NCI-H1436 treated with DMSO at 0.1 percent for 48 hours (cell line): ENCODE measurements at regions not wholly inside any gene's neighbourhood (a gene's known extent, or its start where the extent isn't known, plus 50 kb on each side); places are given as distances from the start of the nearest gene placed in this dataset.
"Not testable (repeated sequence)": the region's sequence is repeated elsewhere in the genome, so short reads cannot be mapped to it uniquely, and the experiment has no call there.

Experiments
- DNase-seq: peaks from one replicate; lab custom pipeline; 2025; lab: John Stamatoyannopoulos, UW

DNA sequence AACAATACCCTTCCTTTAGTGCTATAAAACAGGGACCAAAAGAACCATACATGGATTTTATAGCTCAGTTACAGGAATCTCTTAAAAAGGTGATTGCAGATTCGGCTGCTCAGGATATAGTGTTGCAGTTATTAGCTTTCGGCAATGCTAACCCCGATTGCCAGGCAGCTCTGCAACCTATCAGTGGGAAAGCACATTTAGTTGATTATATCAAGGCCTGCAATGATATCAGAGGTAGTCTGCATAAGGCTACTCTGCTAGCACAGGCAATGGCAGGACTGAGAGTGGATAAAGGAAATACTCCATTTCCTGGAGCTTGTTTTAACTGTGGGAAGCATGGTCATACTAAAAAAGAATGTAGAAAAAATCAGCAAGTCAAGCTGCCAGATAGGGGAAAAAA is 327.7 kb downstream of the REEP3 start:
- DNase-seq, result not testable (repeated sequence)

DNA sequence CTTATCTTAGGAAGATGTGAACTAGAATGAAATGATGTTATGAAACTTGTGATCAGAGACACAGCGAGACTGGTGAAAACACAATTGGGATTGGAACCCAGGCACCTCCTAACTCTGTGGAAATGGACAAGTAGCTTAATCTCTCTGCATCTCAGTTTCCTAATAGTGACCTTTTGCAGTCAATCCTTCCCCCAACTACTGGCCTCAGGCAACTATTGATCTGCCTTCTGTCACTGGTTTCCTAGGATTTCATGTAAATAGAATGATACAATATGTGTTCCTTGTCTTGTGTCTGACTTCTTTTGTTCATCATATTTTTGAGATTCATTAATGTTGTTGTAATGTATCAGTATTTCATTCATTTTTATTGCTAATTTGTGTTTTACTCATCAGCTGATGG is 341.7 kb downstream of the REEP3 start:
- DNase-seq, result no peak

DNA sequence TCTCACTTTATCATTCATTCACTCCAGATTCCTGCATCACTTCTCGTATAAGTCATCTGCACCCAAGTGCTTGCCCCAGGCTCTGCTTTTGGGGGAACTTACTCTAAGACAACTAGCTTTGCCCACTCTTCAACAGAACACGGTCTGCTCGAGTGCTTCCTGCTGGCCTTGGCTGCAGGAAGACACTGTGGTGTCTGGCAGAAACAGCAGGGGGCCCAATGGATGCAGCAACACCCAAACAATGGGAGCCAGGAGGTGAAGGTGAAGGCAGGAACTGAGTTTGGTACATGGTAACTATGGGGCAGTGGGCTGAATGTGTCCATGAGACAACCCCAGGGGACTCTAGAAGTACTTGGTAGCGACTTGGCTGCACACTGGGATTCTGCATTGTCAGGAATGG is 344.0 kb downstream of the REEP3 start:
- no peak for DNase-seq

DNA sequence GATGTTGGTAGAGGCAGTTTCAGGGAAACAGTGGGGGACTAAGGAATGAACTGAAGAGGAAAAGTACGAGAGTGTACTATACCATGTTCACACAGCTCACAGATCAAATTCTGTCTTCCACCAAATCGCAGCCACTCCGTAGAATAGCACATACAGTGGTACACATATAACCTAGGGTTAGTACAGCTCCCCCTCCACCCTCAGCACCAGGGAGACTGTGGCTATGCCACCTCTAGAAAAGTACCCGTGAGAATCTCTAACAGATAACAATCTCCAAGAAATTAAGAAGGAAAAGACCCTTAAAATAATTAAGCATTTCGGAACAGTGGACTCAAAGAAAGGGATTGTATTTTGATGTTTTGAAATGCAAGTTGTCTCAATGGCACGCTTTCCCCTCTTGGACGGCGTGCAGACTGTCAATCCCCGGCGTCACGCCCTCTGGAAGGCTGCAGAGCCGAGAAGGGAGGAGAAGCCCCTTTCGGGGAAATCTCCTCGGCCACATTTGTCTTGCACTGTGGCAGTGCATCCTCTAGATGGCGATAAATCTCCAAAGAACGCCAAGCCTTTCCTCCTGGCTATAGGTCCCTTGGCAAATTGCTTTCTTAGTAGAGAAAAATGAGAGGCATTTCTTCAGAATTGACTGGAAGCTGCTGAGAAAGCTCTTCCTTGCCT is 345.0 kb downstream of the REEP3 start:
- no peak for DNase-seq

DNA sequence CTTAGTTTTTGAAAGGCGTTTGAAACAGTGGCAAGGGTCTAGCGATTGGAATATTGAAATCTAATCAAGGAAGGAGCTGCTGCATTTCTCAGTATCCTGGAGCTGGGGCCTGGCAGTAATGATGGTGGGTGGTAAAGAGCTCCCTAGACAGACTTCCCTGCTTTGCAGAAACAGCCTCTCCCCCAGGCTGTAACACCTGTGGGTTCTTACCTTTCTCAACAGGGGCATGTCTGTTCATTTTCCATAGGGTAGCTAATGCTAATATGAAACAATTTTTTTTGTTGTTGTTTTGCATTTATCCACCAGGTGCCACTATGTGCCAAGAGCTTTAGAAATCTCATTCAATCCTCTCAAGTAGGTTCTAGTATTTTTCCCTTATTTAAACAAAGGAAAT is 345.5 kb downstream of the REEP3 start:
- DNase-seq, result no peak

DNA sequence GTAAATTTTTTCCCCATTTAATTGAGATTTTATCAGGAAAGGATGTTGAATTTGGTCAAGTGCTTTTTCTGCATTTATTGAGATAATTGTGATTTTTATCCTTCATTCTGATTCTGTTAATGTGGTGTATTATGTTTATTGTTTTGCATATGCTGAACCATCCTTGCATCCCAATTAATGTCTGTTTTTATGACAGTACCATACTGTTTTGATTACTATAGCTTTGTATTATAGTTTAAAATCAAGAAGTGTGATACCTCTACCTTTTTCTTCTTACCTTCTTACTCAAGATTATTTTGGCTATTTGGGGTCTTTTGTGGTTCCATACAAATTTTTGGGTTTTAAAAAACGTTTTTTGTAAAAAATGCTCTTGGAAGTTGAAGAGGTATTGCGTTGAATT is 357.2 kb downstream of the REEP3 start:
- no peak for DNase-seq

DNA sequence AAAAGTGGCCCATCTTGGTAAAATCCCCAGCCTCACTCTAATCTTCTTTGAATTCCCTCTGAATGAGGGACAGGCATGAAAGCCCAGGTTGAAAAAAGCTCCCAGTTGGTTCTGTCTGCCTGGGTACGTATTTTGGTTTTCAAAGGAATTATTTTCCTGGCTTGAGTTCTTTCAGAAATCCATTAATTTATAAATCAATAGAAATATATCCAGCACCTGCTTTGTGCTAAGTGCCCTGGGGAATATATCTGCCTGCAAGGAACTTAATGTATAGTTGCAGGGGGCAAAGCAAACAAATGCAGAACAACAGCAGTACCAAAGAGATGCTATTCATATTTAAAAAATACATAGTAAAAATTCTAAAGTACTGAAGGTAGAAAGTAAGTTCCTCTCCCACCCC is 362.7 kb downstream of the REEP3 start:
- DNase-seq, result no peak

DNA sequence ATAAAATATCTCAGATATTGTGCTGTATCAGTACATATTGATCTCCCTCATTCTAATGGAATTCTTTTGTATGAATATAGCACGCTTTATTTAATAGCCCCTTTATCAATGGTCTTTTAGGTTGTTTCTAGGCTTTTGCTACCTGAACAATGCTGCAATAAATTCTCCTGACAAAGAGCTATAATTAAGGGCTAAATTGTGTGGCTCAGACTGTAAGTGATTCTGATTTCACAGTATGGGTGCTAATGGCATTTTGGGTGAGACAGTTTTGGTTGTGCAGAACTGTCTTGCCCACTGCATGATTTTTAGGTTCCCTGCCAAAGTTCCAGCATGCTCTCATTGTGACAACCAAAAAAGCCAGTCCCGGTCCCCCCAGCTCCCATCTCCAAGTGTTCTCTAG is 363.2 kb downstream of the REEP3 start:
- no peak for DNase-seq

DNA sequence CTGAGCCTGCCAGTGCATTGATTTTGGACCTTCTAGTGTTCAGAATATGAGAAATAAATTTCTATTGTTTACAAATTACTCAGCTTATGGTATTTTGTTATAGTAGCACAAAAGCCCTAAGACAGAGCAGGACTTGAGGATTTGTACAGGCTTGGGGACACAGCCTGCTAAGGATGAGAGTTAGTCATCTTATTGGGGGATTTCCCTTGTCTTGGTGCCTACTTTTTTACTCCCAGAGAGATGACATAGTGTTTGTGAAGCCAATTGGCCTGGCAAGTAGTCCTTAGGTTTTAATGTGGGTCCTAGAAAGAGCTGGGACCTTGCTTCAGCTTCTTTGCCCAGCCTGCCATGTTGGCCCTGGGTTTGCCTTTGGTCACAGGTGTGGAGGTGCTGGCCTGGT is 364.0 kb downstream of the REEP3 start:
- DNase-seq, result no peak

DNA sequence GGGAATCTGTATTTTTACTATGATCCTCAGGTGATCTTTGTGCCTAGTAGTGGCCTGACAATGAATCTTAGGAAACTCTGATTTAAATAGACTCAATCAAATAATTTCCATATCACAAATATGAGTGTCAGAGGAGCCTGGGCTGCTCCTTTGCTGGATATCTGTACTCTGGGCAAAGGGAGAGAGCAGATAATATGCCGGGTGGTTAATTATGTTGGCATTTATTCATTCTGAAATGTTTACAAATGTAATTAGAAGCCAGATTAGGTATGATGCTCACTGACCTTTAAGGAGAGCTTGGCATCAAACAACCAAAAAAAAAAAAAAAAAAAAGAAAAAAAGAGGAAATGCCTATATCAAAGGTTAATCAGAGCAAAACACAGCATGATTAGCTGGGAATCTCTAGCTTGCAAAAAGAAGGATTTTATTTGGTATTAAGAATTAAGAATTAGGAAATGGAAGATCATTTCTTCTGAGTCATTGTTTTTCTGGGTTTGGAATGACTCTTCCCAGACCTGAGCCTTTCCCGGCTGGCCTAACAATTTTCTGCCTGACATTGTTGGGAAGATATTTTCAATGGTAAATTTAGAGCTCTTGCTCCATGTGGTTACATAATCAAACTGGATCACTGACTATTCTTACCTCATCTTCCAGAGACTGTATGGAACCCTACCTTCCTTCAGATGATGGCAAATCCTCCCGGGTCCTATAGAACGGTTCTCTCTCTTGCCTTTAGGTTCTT is 365.3 kb downstream of the REEP3 start:
- DNase-seq, result no peak

DNA sequence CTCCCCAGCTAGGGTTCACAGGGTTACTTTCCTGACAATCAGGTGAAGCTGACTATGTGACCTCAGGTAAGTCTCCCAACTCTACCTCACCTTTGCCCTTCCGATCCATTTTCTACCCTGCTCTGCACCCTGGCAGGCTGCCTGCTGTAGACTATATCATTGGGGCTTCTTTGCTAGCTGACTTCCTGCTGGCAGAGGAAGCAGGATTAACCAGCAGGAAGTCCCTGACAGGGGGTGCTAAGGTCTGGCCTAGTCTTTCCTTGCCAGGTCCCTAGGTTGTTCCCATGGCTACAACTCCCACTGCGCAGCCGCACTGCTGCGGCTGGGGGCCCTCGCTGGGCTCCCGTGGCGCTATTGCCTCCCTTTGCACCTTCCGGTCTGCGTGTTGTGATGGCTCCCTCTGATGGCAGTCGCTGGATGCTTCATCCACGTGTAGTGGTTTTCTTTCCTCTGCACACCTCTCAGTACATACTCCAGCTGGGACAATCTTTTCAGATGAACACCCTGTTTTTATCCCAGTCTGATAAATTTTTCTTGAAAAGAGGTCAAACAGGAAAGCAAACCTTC is 365.9 kb downstream of the REEP3 start:
- DNase-seq, result no peak

DNA sequence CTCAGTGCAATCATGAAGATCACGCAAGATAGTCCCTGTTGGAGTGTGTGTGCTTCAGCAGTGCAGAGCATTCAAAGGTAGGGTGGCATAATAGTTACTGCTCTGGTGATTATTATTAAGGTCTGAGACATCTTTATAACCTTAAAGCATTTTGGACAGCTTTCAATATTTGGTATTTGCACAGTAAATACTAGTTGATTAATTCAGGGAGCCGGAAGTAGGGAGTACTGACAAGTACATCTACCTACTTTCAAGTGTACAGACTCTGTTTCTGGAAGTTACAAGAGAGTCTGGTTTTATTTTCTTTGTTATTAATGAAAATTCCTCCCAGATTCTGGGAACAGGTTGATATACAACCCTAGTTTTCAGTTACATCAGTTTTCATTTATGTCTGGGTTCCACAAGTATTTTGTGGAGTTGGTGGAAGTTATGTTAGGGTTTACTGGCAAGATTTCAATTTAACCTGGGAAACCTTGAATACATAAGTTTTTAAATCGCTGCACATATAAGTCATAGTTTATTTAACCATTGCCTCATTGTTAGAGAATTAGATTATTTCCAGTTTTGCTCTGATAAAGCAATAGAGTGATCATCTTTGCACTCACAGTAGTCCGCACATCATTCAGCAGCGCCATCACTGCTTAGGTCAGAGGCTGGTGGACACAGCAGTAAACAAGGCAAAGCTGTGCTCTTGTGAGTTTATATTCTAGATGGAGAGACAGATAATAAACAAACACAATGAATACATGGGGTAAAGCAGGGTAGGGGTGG is 366.6 kb downstream of the REEP3 start:
- no peak for DNase-seq

DNA sequence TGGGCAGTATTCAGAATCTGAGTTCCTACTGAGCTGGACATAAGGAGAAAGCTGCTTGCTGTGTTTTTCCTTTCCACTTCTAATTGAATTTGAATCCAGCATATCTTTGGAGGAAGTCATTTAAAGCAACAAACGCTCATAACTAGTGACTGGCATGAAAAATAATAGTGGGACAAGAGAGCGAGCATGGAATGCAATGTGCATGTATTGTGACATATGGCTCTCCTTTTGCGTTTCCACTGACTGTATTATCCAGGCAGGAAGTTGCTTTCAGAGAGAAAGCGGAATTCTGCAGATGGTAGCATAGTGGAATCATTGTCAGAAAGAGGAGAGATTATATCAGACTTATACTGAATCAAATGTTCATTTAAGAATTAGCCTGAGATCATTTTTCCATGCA is 368.6 kb downstream of the REEP3 start:
- DNase-seq, result no peak

DNA sequence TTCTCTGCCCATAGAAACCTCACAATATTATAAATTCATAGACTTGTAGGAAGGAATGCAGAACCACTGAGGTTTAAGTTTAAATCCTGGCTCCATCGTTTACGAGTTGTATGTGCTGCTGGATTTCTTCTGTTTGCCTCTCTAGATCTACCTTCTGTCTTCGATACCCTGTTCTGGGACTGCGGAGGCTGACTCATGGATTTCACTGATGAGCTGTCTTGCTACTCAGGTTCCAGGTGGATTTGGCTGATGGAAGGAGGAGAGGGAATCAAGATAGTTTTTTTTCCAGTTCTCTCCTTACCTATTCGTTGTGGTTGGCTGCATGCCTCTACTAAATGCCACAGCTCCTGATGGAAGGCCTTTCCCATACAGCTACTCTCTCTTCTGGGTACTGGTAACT is 375.8 kb downstream of the REEP3 start:
- DNase-seq, result no peak

DNA sequence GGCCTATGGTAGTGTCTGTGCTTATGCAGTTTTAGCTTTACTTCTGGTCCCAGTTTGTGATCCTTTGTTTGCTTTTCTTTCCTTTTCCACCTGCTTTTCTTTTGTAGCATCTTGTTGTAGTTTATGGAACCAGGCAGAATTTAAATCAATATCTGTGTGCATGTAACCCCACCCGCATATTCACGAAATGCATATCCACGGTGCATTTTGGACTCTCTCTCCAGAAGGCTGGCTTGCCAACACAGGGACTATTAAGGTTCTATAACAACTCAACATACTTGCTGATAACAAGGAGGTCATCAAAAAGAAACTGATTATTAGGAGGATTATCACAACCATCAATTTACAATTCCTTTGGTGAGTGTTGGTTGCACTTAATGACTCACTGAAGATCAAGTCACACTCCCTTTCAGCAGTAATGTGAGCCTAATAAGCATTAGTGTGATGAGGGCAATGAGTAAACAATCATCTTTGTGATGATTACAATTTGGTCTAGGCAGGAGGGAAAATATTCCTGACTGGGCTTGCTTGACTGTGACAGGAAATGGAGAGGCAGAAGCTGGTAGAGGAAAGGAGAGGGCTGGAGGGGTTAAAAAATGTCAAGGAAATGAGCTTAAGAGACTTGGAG is 378.6 kb downstream of the REEP3 start:
- no peak for DNase-seq

DNA sequence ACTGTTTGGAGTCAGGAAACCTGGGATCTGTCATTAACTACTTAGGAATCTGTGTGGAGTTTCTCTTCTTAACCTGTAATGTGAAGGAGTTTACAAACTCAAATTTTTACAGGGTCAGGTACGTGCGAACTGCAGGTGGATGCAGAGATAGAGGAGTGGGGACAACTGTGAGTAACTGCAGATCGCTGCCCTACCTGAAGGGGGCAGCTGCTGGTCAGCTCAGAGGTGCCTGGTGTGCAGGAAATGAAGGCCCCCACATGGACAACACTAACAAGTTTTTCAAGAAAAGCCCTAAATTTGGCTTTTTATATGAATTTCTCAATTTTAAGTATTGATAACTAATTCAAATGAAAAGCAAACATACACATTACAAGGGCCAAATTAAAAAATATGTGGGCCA is 380.0 kb downstream of the REEP3 start:
- DNase-seq, result no peak

DNA sequence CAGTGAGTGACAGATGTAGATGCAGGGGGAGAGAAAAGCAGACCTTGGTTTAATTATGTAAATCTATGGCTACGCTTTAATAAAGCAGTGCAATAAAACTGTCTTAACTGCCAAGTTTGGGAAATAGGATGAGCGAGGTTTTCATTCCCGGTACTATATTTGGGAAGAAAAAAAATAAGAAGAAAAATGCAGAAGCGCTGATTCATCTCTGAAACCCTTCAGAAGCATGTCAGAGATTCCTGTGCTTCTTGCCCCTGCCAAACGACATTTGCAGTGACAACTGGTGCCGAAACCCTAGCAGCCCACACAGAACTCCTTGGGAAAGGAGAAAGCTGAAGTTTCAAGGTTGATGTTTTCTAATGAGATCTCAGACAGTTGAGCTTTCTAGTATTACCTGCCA is 380.7 kb downstream of the REEP3 start:
- DNase-seq, result no peak

DNA sequence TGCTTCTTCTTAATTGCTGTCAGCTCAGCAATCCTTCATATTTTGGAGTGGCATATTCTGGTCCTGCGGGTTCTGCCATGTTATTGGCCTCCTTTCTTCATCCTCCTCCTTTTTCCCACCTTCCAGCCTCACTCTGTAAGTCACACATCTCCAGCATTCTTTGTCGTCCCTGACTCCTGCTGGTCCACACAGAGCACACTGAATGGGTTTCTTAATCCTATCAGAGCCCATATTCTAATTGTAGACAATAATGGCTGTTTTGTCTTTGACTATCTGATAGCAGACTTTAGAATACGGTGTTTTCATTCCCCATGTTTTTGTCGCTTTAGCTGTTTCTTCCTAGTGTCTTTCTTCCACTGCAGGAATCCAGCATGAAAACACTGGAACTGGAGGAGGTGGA is 389.6 kb downstream of the REEP3 start:
- DNase-seq, result no peak

DNA sequence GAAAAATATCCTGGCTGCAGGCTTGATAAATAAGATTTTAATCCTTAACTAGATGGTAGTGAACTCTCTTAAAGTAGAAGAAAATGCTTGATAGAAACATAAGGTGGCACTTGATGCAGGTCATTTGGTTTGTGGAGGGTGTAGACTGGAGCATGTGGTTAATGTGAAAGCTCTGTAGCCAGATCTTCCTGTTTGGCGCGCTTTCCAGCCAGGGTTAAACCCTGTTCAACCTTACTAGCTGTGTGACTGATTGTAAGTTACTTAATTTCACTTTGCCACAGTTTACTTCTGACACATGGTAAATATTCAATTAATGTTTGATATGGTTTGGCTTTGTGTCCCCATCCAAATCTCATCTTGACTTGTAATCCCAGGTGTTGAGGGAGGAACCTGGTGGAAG is 394.0 kb downstream of the REEP3 start:
- DNase-seq, result no peak

DNA sequence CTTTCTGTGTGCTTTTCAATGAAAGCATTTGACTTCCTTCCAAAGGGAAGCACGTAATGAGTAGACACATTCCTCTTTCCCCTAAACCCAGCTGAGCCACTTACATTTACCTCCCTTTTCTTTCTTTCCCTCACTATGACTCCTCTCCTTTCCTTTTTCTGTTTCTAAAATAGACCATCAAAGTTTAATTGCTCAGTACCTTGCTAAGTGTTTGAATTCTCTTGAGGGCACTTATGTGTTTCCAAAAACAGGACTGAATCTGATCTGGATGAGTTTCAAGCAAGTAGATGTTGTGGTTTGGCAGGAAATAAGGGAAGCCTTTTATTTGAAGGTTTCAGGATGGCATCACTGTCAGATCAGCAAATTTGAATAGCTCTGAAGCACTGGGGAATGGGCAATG is 396.2 kb downstream of the REEP3 start:
- no peak for DNase-seq

DNA sequence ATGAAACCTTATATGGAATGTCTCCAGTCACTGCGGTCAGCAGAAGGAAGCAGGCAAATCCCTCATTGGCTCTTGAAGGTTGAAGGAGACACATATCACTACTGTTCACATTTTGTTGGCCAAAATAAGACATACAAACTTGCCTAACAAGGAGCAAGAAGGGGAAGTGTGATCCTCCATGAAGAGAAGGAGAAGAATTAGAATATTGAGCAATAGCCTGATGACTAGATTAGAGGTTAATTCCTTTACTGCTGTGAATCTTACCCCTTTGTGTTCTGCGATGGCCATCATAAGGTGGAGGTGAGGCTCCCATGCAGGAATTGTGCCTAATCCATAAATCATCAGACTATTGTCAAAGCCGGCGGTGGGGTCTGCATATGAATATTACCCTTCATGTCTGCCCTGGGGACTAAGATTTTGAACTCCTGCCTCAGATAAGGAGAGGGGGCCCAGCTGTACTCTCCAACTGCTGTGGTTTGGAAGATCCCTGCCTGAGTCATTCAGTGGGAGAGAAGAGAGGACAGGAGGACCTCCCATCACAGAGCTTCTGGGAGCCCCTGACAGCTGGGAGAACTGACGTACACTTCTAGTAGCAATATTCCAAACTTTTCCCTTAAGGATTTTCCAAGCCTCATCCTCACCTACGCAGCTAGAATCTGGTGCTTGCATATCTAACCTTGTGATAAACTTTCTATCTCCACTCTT is 398.5 kb downstream of the REEP3 start:
- DNase-seq, result no peak

DNA sequence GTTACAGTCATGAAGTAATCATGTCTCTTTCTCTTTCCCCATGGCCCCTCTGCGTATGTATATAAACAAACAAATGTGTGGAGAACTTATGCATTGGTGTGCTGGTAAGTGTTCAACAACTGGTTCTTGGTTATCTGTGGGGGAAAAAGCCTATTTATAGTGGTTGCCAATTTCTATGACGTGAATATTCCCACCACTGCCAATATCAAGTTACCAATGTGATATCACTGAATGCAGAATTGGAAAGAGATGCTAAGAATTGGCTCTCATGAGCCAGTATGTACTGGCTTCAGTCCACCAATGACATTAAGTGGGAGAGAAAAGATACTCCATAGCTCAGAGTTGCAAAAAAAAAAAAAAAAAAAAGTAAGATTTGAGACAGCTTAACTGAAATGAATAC is 399.7 kb downstream of the REEP3 start:
- DNase-seq, result no peak
